ENCODE measurements at regions not wholly inside any gene's neighbourhood (a gene's known extent, or its start where the extent isn't known, plus 50 kb on each side); places are given as distances from the start of the nearest gene placed in this dataset.

DNA sequence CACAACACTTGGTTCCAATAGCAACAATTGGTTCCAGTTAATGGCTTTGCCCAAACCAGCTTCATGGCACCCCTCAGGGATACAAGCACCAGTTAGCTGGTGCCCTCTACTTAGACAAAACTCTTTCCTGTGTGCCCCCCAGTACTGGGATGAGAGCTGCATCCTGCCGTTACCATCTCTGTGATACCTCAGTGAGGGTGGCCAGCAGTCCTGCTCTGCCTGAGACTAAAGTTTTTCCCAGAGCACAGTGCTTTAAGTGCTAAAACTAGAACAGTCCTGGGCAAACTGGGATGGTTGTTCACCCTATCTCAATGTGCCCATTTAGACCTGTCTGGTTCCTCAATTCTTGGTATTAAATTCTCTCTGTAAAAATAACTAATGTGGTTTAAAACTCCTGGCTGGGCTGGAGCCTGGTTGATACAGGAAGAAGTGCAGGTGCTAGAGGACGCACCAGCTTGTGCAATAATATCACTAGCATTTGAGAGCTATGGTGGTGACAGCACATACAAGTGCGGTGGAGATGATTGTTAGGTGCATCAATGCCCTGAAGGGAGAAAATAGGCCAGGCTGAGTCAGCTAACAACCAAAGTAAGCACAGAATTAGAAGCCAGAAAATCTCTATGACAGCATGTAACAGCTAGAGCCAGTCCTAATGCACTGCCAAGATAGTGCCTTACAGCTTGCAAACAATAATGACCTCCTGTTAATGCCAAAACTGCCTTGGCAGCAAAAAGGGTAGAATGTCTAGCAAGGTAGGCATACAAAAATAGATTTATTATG, 179.8 kb upstream of the GALNT2 start:
- DNase-seq (ENCODE audit: low spot score), result no peak
- WGBS, result 80% methylated on average over 3 of the region's 3 CpGs
- intact Hi-C loops (cut with DNase I), result no loop called here
- TF ChIP-seq POLR2A (IDR thresholded peaks at IDR 0.05), result no peak
- TF ChIP-seq POLR2AphosphoS5 (IDR thresholded peaks at IDR 0.05), result peak; percentile 18
- Histone ChIP-seq H3K27ac (peak overlapping the region in 1 of 2 donors; percentile 49), H3K36me3 (no peaks in the 10 kb centered on the region), H3K4me3 (no peak overlapping the region), H3K4me1 (replicated peaks) (no peaks in the 10 kb centered on the region), H3K9me3 (no peaks in the 10 kb centered on the region), H3K27me3 (replicated peaks; ENCODE audit: insufficient read depth) (no peaks in the 10 kb centered on the region)

DNA sequence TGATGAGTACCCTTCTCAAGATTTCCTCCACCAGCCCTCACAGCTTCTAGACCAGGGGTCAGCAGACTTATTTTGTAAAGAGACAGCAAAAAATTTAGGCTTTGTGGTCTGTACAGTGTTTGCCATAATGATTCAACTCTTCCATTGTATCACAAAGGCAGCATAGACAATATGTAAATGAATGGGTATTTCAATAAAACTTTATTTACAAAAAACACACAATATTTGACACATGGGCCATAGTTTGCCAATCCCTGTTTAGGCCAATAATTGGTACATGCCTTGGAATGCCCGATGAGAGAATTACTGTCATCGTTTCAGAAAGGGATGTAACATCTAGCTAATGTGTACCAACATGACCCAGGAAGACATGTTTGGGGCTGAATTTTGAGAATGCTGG, 178.9 kb upstream of the GALNT2 start:
- no peak overlapping the region for H3K4me3 ChIP-seq
- intact Hi-C loops (cut with DNase I), result no loop called here
- TF ChIP-seq POLR2A (IDR thresholded peaks at IDR 0.05), result no peak
- WGBS, result 81% methylated on average over 2 of the region's 2 CpGs
- DNase-seq (ENCODE audit: low spot score), result no peak
- H3K36me3 ChIP-seq, result no peaks in the 10 kb centered on the region
- peak overlapping the region in 1 of 2 donors; percentile 49 for H3K27ac ChIP-seq
- H3K4me1 ChIP-seq (replicated peaks), result no peaks in the 10 kb centered on the region
- H3K27me3 ChIP-seq (replicated peaks; ENCODE audit: insufficient read depth), result no peaks in the 10 kb centered on the region
- H3K9me3 ChIP-seq, result no peaks in the 10 kb centered on the region

DNA sequence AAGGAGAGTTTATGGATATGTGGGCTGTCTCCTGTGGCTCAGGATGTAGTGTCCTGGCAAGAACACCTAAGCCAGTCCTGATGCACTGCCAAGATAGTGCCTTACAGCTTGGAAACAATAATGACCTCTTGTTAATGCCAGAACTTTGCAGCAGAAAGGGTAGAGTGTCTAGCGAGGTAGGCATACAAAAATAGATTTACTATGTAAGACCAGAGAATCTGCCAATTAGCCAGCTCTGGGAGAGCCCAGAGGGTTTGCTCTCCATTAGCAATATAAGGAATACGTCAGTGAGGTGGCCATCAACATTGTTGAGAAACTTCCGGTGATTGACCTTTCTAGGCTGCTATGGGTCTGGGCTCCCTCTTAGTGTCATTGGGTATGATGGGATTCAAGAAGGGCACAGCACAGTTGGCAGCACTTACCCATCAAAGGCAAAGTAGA, 178.5 kb upstream of the GALNT2 start:
- Histone ChIP-seq H3K36me3 (no peaks in the 10 kb centered on the region), H3K27me3 (replicated peaks; ENCODE audit: insufficient read depth) (no peaks in the 10 kb centered on the region), H3K9me3 (no peaks in the 10 kb centered on the region), H3K4me3 (no peak overlapping the region), H3K27ac (peak overlapping the region in 1 of 2 donors; percentile 49), H3K4me1 (replicated peaks) (no peaks in the 10 kb centered on the region)
- intact Hi-C loops (cut with DNase I), result no loop called here
- DNase-seq (ENCODE audit: low spot score), result no peak
- WGBS, result 78% methylated on average over 3 of the region's 3 CpGs
- TF ChIP-seq POLR2A (IDR thresholded peaks at IDR 0.05) (no peak), POLR2AphosphoS5 (IDR thresholded peaks at IDR 0.05) (no peak)
- TF ChIP-seq, protein P1, sequence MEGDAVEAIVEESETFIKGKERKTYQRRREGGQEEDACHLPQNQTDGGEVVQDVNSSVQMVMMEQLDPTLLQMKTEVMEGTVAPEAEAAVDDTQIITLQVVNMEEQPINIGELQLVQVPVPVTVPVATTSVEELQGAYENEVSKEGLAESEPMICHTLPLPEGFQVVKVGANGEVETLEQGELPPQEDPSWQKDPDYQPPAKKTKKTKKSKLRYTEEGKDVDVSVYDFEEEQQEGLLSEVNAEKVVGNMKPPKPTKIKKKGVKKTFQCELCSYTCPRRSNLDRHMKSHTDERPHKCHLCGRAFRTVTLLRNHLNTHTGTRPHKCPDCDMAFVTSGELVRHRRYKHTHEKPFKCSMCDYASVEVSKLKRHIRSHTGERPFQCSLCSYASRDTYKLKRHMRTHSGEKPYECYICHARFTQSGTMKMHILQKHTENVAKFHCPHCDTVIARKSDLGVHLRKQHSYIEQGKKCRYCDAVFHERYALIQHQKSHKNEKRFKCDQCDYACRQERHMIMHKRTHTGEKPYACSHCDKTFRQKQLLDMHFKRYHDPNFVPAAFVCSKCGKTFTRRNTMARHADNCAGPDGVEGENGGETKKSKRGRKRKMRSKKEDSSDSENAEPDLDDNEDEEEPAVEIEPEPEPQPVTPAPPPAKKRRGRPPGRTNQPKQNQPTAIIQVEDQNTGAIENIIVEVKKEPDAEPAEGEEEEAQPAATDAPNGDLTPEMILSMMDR (IDR thresholded peaks at IDR 0.05), result no peak

DNA sequence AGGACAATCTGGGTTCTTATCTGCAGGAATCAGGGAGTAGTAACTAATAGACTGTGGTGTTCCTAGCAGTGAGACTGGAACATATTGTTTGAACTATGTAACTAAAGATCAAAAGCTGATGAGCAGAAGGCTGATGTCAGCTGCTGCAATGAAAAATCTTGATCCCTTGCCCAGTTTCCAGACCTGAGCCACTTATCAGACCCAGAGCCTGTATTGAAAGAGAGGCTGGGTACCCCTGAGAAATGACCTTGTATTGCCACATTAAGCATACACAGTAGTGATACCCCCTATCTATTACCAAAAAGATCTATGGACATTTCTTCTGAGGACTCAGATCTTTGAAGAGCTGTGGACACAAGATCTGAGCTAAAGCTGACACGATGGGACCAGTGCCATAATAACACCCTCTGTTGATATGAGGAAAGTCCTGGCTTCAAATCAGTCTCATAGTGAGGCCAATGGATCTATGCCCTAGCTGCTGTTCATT, 178.0 kb upstream of the GALNT2 start:
- DNase-seq (ENCODE audit: low spot score), result peak; percentile 27
- 97% methylated on average over 1 of the region's 1 CpG for WGBS

DNA sequence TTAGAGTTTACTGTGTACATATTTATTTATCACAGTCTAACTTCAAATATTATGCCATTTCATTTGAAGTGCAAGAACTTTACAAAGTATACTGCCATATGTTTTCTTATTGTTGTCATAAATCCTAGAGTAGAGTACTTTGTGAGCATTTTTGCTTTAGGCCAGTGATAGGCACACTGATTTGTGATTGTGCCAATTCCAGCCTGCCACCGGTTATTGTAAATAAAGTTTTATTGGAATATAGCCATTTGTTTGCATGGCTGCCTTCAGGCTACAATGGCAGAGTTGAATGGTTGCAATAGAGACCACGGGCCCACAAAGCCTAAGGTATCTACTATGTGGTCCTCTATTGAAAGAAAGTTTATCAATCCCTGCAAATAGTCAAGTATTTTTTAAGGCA, 175.8 kb upstream of the GALNT2 start:
- DNase-seq (ENCODE audit: low spot score), result no peak
- Histone ChIP-seq H3K27me3 (replicated peaks; ENCODE audit: insufficient read depth) (no peaks in the 10 kb centered on the region), H3K9me3 (no peaks in the 10 kb centered on the region), H3K4me1 (replicated peaks) (no peaks in the 10 kb centered on the region), H3K36me3 (no peaks in the 10 kb centered on the region), H3K4me3 (no peak overlapping the region), H3K27ac (no peak overlapping the region)
- 59% methylated on average over 2 of the region's 2 CpGs for WGBS
- intact Hi-C loops (cut with DNase I), result no loop called here
- no peak for TF ChIP-seq POLR2A (IDR thresholded peaks at IDR 0.05)
- TF ChIP-seq, protein P1 (IDR thresholded peaks at IDR 0.05), result no peak
- TF ChIP-seq POLR2AphosphoS5 (IDR thresholded peaks at IDR 0.05), result no peak

More for the DNA sequence above, 178.0 kb upstream of the GALNT2 start:
- TF ChIP-seq, protein P1 (IDR thresholded peaks at IDR 0.05), result no peak
- TF ChIP-seq POLR2AphosphoS5 (IDR thresholded peaks at IDR 0.05) (peak; percentile 36), POLR2A (IDR thresholded peaks at IDR 0.05) (no peak)
- intact Hi-C loops (cut with DNase I), result no loop called here
- Histone ChIP-seq H3K4me3 (no peak overlapping the region), H3K36me3 (no peaks in the 10 kb centered on the region), H3K9me3 (no peaks in the 10 kb centered on the region), H3K27me3 (replicated peaks; ENCODE audit: insufficient read depth) (no peaks in the 10 kb centered on the region), H3K27ac (peak overlapping the region in 1 of 2 donors; percentile 36), H3K4me1 (replicated peaks) (no peaks in the 10 kb centered on the region)

Measured in prostate gland (tissue), 2 donors.